HG02763 (cell line): ENCODE measurements at regions not wholly inside any gene's neighbourhood (a gene's known extent, or its start where the extent isn't known, plus 50 kb on each side); places are given as distances from the start of the nearest gene placed in this dataset.
"Not testable (repeated sequence)": the region's sequence is repeated elsewhere in the genome, so short reads cannot be mapped to it uniquely, and the experiment has no call there.

ENCODE experiments used
- ATAC-seq: cut with Tn5 transposase; IDR thresholded peaks from one replicate; pipeline ENCODE4 v1.9.1; 2021; ENCODE audit warnings: mild to moderate bottlenecking, moderate library complexity; ENCODE audit not compliant: unreplicated experiment

DNA sequence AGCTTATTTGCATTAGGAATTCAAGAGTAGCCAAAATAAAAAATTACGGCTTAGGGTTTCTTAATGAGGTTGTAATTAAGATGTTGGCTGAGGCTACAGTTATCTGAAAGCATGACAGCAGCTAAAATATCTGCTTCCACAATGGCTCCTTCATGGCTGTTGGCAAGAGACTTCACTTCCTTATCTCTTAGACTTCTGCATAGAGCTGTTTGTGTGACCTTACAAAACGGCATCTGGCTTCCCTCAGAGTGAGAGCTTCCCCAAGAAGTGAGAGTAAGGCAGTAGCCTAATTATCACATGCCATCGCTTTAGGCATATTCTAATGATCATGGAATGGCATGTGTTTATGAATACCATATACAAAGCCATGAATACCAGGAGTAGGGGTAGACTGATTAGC, 57.6 kb downstream of the CCDC59 start:
- ATAC-seq: no peak

DNA sequence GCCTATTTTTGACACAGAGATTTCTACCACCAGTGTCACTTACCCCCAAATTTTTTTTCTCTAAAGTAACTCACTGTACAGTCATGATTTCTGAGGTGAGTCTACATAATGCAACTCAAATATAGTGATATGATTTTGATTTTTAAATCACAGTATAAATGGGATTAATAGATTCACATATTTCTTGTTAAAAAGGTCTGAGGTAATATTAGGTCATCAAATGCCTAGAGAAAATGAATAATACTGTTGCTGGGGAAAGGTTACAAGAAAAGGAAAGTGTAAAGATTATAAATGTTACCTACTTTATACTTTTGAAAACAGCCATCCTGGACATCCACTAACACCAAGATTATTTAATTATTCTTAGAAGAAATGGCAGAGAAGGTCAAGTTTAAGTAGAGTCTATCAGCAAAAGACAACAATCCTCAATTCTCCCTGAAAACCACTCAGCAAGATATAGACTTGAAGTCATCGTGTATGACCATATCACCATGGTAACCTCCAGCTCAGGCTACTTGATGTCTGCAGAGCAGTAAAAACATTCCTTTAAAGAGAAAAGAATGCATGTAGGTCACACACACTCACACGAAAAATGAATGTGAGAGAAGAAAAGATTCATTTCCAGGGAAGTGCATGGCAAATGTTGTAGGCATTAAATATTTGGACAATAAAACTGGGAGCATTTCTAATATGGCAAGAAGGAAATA, 58.7 kb downstream of the CCDC59 start:
- no peak for ATAC-seq

GRCh38 chr12:82290415-82290814, 67.8 kb downstream of the CCDC59 start:
- no peak for ATAC-seq

- ATAC-seq: not testable (repeated sequence)
Observed at GRCh38 chr12:82281335-82281734, 76.9 kb downstream of the CCDC59 start.

DNA sequence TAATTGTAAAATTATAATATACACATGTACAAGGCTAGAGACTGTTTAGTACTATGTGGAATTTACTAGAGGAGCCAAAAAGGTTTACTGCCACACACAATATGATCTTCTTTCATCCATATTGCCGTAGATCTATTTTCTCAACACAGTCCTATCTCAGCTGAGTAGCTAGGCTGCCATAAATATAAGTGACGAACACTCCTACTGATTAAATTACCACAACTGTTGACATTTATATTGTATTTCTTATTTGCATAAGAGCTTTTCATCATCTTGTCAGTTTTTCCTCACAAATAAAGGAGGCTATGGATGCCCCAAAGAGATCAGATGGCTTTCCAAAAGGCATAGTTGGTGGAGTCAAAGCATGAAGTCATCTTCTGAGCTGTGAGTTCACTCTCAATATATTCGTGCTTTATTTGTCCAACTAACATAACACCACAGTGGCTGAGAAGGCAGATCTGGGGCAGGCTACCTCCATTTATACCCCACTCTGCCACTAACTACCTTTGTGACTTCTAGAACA, 78.6 kb downstream of the CCDC59 start:
- ATAC-seq: no peak

DNA sequence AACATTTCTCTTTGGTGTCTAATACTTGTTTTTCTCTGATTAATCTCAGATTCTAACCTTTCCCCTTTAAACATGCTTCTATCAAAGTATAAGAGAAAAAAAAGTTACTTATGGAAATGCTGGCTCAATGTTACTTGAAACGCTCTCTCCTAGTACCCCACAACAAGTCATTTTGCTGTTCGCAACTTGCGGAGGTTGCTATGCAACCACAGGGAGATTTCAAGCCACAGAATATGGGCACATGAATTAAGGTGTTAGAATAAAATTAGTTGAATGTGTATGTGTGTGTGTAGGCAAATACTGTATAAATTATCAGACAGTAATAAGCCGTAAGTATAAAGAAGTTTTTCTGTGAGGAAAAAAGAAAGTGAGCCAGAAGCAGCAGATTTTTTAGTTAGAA, 80.6 kb downstream of the CCDC59 start:
- ATAC-seq: no peak

GRCh38 chr12:82242729-82243128, 115.5 kb downstream of the CCDC59 start:
- ATAC-seq: no peak

GRCh38 chr12:82225871-82226270, 132.3 kb downstream of the CCDC59 start:
- no peak for ATAC-seq

DNA sequence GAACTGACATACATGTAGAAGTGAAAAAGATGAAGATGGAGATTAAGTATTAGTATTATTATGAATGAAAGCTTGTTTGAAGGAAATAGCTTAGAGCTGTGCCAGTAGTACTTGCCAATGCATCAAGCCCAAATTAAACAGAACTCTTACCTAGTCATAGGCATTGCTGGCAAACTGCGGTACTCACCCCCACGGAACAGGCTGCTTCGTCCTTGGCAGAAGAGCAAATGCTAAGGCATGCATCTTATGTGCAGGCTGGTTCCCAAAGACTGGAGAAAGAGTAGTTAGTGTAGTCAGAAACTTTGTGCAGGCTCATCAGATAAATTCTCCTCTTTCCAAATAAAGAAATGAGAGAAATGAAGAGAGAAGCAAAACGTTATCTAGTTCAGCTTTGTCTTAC, 134.8 kb downstream of the CCDC59 start:
- no peak for ATAC-seq

- no peak for ATAC-seq
Observed at GRCh38 chr12:82216475-82216874, 141.7 kb downstream of the CCDC59 start.

GRCh38 chr12:82213761-82214160, 144.4 kb downstream of the CCDC59 start:
- ATAC-seq: no peak

- no peak for ATAC-seq
Observed at GRCh38 chr12:82210882-82211281, 147.3 kb downstream of the CCDC59 start.

DNA sequence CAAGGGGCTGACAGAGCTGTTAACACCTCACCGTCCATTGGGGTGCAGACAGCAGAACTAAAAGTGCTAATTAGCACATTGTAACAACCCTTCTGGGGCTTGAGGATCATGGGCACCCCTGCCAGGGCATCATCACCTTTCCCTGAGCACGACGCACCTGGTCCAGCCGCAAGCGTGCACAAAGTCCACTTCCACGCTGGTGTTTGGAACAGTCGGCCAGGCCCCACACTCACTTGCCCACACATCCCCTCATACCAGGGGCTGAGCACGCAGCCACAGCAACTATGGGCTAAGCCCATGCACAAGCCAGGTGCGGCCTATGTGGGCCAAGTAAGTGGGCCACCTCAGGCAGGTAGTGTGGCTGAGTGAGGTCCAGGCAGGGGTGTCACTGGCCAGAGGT, 148.7 kb downstream of the CCDC59 start:
- ATAC-seq: no peak

GRCh38 chr12:82207556-82207955, 150.6 kb downstream of the CCDC59 start:
- ATAC-seq: no peak

DNA sequence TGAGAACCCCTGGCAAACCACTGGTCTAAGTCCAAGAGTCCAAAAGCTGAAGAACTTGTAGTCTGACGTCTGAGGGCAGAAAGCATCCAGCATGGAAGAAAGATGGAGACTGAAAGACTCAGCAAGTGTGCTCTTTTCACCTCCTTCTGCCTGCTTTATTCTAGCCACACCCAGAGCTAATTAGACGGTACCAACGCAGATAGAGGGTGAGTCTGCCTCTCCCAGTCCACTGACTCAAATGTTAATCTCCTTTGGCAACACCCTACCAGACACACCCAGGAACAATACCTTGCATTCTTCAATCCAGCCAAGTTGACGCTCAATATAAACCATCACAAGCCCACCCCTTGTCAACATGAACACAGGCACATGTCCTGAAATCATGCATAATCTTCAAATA, 155.1 kb downstream of the CCDC59 start:
- no peak for ATAC-seq

DNA sequence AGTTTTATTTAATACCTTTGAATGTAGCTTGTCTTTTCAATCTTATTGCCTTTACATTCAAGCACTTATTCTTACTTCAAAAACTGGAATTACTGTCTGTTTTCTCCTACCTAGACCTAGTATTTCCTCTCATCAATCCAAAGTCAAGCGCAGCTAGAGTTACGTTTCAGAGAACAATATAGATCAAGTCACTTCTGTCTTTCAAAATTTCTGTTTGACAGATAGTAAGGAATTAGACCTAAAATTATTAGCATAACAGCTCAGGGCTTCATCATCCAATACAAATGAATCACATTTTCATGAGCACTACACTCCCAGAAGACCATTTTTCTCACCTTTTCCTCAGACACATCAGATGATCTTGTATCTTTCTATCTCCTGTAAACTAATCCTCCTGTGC, 170.6 kb downstream of the CCDC59 start:
- ATAC-seq: no peak

DNA sequence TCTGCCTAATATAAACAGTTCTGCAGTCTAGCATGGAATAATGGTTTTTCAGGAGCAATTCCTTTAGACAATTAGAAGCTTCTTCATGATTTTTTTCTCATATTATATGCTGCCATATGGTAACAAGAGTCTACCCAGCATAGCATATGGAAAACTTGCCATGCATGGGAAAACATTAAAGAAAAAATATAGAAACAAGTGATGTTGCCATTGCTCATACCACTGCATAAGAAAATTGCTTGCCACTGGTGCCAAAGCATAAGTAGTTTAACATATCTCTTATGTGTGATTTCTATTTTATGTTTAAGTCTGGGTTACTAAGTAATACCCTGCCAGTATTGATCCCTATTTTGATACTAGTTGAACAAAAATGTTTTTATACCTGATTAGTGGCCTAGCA, 171.2 kb downstream of the CCDC59 start:
- ATAC-seq: no peak

GRCh38 chr12:82186282-82186681, 171.9 kb downstream of the CCDC59 start:
- ATAC-seq: no peak

DNA sequence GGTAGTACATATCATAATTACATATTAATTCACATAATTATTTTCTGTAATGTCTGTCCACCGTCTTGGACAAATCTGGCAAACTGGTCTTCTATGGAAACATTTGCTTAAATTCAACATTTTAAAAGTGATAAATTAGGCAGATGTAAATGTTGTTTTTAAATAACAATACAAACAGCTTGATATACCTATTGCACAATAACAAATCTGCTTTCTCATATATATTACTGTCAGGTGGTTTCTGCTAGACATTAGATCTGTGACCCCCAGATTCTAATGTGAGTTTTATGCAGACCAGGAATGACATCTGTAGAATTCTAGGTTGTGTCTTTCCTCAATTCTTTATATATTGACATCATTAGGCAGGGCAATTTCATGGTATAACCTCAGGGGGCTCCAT, 173.3 kb downstream of the CCDC59 start:
- no peak for ATAC-seq

DNA sequence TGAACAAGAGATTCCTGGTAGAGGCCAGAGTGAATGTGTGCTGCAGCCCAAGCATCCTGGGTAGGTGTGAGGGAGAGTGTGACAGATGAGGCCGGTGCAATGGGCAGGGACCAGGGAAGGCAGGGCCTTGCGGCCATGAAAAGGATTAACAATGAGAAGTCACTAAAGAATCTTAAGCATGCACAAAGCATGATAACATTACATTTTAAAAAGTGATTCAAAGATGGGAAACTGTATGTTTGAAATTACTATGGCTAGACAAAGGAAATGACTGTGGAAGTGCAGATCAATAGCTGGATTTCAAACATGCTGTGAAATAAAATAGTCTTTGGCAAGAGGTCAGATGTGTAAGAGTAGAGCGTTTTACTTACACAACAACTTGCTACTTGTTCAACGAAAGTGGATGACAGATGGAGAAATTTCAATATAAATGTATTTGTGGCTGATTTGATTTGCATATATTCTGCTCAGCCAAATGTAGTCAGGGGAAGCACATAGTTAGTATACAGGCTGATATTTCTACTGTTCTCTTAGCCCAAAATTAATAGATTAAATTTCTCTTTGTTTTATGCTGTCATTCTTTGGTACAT, 175.5 kb downstream of the CCDC59 start:
- no peak for ATAC-seq

DNA sequence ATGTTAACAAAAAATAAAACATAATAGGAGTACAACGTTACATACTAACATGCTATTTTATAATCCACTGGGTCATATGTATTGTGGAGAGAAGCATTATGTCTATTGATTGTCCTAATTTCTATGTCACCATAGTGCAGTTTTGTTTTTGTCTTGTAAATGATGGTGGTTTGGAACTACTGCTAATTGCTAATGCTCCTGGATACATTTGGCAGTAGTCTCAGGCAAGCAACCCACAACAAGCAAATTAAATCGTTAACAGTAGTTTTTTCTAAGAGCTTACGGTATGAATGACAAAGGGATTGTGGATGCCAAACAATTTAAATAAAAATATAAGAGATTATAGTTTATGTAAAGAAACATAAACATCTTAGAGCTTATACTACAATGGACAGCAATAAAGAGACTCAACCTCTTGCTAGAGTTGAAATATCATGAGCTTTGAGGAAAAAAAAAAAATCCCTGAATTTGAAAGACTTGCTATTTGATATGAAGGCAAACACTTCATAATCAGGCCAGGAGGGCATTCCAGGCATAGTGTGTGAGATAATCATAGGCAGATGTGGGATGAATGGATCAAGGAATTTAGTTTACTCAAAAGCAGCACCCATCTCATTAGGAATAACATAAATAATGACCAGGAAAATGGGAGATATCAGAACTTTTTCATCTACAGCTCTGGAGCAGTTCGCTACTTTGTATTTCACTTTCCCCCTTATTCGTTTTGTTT, 181.3 kb downstream of the CCDC59 start:
- ATAC-seq: no peak

- no peak for ATAC-seq
Observed at GRCh38 chr12:82176026-82176425, 182.2 kb downstream of the CCDC59 start.
